ENCODE measurements at regions not wholly inside any gene's neighbourhood (a gene's known extent, or its start where the extent isn't known, plus 50 kb on each side); places are given as distances from the start of the nearest gene placed in this dataset.
"Not testable (repeated sequence)": the region's sequence is repeated elsewhere in the genome, so short reads cannot be mapped to it uniquely, and the experiment has no call there.

GRCh38 chr1:173328961-173329360 is 121.8 kb upstream of the TNFSF4 start:
- Histone ChIP-seq H3K4me3 (no peak overlapping the region), H3K36me3 (no peaks in the 10 kb centered on the region), H3K9me3 (no peaks in the 10 kb centered on the region), H3K27me3 (no peaks in the 10 kb centered on the region)
- DNase-seq: no peak

- no peak for DNase-seq
- no peaks in the 10 kb centered on the region for H3K9me3 ChIP-seq
- no peak overlapping the region for H3K4me3 ChIP-seq
- no peaks in the 10 kb centered on the region for H3K27me3 ChIP-seq
- no peaks in the 10 kb centered on the region for H3K36me3 ChIP-seq
Observed at GRCh38 chr1:173329726-173330125, 122.6 kb upstream of the TNFSF4 start.

- Histone ChIP-seq H3K4me3 (no peak overlapping the region), H3K9me3 (no peaks in the 10 kb centered on the region), H3K27me3 (no peaks in the 10 kb centered on the region), H3K36me3 (no peaks in the 10 kb centered on the region)
- DNase-seq: peak; percentile 35
Observed at GRCh38 chr1:173330149-173330951, 123.2 kb upstream of the TNFSF4 start.

- not testable (repeated sequence) for H3K36me3 ChIP-seq, H3K27me3 ChIP-seq, H3K9me3 ChIP-seq, H3K4me3 ChIP-seq, DNase-seq
Observed at GRCh38 chr1:173330952-173331548, 123.9 kb upstream of the TNFSF4 start.

GRCh38 chr1:173332026-173332425 is 124.9 kb upstream of the TNFSF4 start:
- Histone ChIP-seq H3K9me3 (no peaks in the 10 kb centered on the region), H3K36me3 (no peaks in the 10 kb centered on the region), H3K27me3 (no peaks in the 10 kb centered on the region), H3K4me3 (no peak overlapping the region)
- DNase-seq: peak; percentile 92

GRCh38 chr1:173333581-173333980 is 126.5 kb upstream of the TNFSF4 start:
- H3K27me3 ChIP-seq: no peaks in the 10 kb centered on the region
- peak; percentile 6 for DNase-seq
- H3K4me3 ChIP-seq: no peak overlapping the region
- H3K9me3 ChIP-seq: no peaks in the 10 kb centered on the region
- no peaks in the 10 kb centered on the region for H3K36me3 ChIP-seq

- DNase-seq: no peak
- no peaks in the 10 kb centered on the region for H3K36me3 ChIP-seq
- no peaks in the 10 kb centered on the region for H3K27me3 ChIP-seq
- H3K9me3 ChIP-seq: no peaks in the 10 kb centered on the region; the same call in 1 of the 2 replicates
- no peak overlapping the region for H3K4me3 ChIP-seq
Observed at GRCh38 chr1:173337126-173337525, 130.0 kb upstream of the TNFSF4 start.

- H3K4me3 ChIP-seq: no peak overlapping the region
- peak; percentile 93 for DNase-seq
- H3K27me3 ChIP-seq: no peaks in the 10 kb centered on the region
- no peaks in the 10 kb centered on the region for H3K36me3 ChIP-seq
- no peaks in the 10 kb centered on the region; the same call in 1 of the 2 replicates for H3K9me3 ChIP-seq
Observed at GRCh38 chr1:173341307-173341706, 134.2 kb upstream of the TNFSF4 start.

- no peak for DNase-seq
- H3K9me3 ChIP-seq: no peaks in the 10 kb centered on the region; the same call in 1 of the 2 replicates
- H3K27me3 ChIP-seq: no peaks in the 10 kb centered on the region
- no peaks in the 10 kb centered on the region for H3K36me3 ChIP-seq
- no peak overlapping the region for H3K4me3 ChIP-seq
Observed at GRCh38 chr1:173341971-173342370, 134.8 kb upstream of the TNFSF4 start.

- no peak overlapping the region for H3K4me3 ChIP-seq
- H3K36me3 ChIP-seq: no peaks in the 10 kb centered on the region
- DNase-seq: no peak
- no peaks in the 10 kb centered on the region; the same call in 1 of the 2 replicates for H3K9me3 ChIP-seq
- H3K27me3 ChIP-seq: no peaks in the 10 kb centered on the region
Observed at GRCh38 chr1:173342736-173343135, 134.4 kb upstream of the PRDX6 start.

GRCh38 chr1:173344034-173344743 is 132.9 kb upstream of the PRDX6 start:
- Histone ChIP-seq H3K4me3 (no peak overlapping the region), H3K36me3 (no peaks in the 10 kb centered on the region), H3K27me3 (no peaks in the 10 kb centered on the region), H3K9me3 (no peaks in the 10 kb centered on the region; the same call in 1 of the 2 replicates)
- DNase-seq: no peak

GRCh38 chr1:173347282-173347818 is 129.8 kb upstream of the PRDX6 start:
- no peaks in the 10 kb centered on the region for H3K27me3 ChIP-seq
- no peaks in the 10 kb centered on the region for H3K9me3 ChIP-seq
- H3K36me3 ChIP-seq: no peaks in the 10 kb centered on the region
- H3K4me3 ChIP-seq: no peak overlapping the region
- DNase-seq: no peak

GRCh38 chr1:173352635-173353034 is 124.5 kb upstream of the PRDX6 start:
- H3K27me3 ChIP-seq, H3K36me3 ChIP-seq, DNase-seq, H3K9me3 ChIP-seq, H3K4me3 ChIP-seq: not testable (repeated sequence)

GRCh38 chr1:173353350-173353749 is 123.8 kb upstream of the PRDX6 start:
- no peak for DNase-seq
- peaks cover 3% of the 10 kb centered on the region for H3K9me3 ChIP-seq
- H3K4me3 ChIP-seq: no peak overlapping the region
- H3K27me3 ChIP-seq: no peaks in the 10 kb centered on the region
- H3K36me3 ChIP-seq: no peaks in the 10 kb centered on the region

- Histone ChIP-seq H3K27me3 (no peaks in the 10 kb centered on the region), H3K9me3 (peaks cover 3% of the 10 kb centered on the region), H3K4me3 (no peak overlapping the region), H3K36me3 (no peaks in the 10 kb centered on the region)
- no peak for DNase-seq
Observed at GRCh38 chr1:173354937-173355280, 122.2 kb upstream of the PRDX6 start.

GRCh38 chr1:173355281-173356031 is 121.7 kb upstream of the PRDX6 start:
- Histone ChIP-seq H3K4me3 (no peak overlapping the region), H3K9me3 (peaks cover 3% of the 10 kb centered on the region), H3K27me3 (no peaks in the 10 kb centered on the region), H3K36me3 (no peaks in the 10 kb centered on the region)
- DNase-seq: no peak

All from MG63 (cell line).